ENCODE measurements at regions not wholly inside any gene's neighbourhood (a gene's known extent, or its start where the extent isn't known, plus 50 kb on each side); places are given as distances from the start of the nearest gene placed in this dataset.
A peak's percentile ranks its signal among the peaks of the same experiment; 100 is the strongest.
"Not testable (repeated sequence)": the region's sequence is repeated elsewhere in the genome, so short reads cannot be mapped to it uniquely, and the experiment has no call there.

DNA sequence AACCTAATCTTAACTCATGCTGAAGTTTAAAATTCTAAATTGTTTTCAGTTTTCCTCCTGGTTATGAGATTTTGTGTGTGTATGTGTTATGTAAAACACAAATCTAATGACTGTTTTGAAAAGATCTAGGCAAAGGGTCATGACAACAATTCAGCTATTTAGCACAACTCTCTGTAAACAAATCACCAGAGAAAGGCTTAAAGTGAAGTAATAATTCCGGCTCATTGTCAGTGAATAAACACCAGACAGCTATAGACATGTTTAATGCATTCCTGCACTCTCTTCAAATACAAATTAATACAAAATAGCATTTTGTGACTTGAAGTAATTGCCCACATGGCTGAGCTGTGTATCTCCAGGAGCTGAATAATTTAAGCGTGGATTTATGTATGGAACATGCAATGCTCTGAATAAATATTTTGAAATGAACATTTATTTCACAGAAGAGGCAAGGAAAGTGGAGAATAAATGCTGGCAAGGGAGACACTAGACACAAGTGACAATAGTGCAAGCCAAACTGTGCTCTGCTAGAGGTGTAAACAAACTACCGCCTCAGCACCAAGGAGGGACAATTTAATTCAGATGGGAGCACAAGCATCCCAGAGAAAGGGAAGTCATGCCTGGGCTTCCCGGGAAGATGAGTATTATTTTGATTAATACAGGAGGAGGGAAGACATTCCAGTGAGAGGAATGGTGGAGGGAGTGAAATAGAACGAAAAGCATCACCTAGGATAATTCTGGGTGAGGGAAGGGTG, 133.6 kb upstream of the XPO1 start:
- no peak for DNase-seq

DNA sequence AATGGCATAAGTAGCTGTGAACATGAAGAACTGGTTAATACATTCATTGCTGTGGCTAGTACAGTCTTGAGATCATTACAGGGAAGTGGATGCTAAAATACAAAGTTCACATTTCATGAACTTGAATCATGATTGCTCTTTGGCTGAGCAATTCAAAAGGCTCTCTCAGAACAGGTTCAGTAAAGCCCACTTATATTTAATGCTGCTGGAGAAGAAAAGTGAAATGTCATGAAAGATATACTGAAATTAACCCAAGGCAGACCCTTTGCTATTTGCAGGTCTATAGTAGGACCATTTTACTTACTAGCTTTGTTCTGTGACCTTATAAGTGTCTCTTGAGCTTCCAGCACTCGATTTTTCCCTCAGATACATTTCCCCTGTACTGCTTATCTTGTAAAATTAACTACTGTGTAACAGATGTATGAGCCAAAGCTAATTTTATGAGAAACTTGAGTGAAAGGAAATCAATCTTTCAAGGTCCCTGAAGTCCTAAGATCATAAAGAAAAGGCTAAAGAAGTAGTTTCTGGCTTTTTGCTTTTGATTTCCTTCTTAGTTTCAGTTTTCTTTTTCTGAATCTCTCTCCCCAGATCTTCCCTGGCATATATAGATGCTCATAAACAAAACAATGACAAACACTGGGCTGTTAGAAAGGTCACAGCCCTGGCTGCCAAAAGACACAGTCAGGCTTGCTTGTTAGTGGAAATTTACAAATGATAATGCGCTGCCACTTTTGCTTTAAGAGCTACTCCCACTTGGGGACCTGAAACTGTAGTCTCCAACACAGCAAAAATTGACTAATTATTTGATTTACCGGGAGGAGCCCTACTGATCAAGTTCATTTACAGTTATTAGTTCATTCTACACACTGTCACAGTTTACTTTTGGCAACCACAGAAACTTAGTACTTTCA, 132.7 kb upstream of the XPO1 start:
- no peak for DNase-seq

DNA sequence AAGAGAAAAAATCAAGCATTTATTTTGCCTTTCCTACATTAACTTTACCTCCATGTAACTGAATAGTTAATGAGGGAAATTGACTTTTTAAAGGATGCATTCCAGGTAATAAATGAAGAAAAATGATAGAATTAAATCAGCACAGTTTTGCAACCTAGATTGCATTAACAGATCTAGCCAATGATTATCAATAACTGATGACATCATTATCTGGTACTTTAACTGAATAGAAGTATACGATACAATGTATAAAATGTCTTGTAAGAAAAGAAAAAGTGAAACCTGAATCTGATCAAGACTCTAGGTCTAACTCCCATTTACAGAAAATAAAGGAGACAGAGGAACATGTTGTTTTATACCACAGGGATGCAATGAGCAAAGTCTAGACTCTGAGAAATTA, 126.0 kb upstream of the XPO1 start:
- DNase-seq: no peak

DNA sequence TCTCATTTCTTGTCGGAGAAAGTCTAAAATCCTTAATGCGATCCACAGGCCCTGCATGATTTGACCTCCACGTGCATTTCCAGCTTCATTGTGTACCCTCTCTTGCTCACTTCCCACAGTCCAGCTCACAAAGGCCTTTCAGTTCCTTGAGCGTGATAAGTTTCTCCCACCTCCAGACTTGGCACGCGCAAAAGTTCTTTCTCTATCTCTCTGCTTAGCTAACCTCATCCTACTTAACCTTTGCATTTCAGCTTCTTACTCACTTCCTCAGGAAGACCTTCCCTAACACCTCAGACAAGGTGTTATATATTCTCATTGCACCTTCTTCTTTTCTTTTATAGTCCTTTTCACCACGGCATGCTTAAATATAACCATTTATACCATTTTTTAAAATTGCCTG, 124.8 kb upstream of the XPO1 start:
- DNase-seq: no peak

DNA sequence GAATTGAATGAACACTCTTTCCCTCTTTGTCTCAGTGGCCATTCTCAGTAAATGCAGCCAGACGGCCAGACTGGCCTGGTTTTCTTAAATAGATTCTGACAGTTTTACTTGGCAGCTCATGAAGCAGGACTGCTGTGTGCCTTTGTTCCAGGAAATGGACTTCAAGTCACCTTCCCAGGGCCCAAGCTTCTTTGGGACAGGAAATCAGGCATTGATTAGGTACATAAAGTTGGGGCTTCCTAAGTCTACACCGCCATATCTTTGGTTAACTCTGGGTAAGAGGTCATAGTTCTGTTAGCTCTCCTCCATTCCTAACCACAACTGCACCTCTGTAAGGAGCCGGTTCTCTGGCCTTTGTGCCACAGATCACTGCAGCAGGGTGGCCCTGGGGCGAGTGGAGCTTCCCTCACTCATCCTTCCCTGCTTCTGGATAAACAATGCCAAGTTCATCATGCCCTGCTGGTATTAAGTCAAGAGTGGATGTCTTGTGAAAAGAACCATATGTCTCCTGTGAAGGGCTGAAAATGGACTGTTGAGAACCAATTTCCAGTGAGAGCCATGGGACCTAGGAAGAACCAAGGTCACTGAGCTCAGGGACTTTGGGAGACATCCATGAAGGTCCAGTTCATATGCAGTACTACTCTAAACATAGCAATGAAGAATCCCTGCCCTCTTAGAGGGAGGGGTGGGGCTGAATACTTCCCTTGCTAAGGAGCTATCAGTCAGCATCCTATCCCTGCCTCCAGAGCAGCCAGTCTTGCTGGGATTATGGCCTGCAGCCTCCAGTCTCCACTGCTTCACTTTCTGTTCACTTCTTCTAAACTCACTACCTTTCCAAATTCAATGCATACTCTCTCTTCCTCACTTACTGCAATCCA, 122.6 kb upstream of the XPO1 start:
- DNase-seq: no peak

DNA sequence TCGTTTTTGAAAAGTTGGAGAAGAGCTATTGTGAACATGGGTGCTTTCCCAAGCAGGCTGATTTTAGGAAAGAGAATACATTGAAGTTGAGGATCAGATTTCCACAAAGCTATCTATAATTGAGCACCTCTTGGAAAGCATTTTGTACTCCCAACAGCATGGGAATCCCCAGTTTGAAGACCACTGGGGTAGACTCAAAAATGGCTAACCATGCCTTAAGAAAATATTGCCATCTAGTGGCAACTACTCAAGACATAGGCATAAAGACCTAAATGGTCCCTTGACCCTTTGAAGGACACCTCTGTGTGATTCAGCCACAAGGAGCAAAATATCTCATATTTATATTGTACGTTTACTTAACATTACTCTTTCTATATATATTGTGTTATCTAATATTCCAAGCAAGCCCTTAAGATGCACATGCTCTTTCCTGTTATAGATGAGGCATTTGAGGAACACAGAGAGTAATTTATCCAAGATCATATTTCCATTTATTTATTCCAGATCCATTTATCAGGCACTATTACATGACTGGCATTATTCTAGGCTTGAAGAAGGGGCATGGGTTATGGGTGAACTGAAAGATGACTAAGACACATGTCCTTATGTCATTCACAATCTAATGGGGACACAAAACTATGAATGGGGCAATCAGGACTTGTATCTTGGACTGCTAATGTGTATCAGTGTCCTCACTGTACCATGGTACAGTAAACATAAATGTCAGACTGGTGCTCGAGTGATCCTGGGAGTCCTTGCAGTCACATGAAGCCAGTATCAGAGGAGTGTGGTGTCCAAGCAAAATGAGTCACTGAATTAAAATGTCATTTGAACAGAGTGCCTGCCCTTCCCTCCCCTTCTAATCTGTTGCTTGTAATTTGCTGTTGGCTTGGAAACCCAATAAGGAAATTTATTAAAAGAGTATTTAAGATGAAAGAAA, 121.0 kb upstream of the XPO1 start:
- DNase-seq: peak; percentile 13

DNA sequence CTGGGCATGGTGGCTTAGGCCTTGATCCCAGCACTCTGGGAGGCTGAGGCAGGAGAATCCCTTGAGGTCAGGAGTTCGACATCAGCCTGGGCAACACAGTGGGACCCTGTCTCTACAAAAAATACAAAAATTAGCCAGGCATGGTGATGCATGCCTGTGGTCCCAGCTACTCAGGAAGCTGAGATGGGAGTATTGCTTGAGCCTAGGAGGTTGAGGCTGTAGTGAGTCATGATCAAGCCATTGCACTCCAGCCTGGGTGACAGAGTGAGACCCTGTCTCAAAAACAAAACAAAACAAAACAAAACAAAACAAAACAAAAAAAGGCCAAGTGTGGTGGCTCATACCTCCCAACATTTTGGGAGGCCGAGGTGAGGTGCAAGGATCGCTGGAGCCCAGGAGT, 111.8 kb upstream of the XPO1 start:
- DNase-seq: not testable (repeated sequence)

DNA sequence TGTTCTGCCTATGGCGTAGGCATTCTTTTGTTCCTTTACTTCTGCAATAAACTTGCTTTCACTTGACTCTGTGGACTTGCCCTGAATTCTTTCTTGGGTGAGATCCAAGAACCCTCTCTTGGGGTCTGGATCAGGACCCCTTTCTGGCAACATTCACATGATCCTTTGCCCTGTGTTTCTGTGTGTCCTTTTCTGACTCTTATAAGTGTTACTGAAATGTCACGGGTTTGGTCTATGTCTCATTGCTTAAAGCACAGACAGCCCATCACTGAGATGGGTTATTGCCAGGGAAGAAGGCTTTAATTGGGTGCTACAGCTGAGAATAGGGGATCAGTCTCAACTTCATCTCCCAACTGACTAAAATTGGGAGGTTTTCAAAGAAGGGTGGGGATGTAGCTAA, 110.9 kb upstream of the XPO1 start:
- no peak for DNase-seq

DNA sequence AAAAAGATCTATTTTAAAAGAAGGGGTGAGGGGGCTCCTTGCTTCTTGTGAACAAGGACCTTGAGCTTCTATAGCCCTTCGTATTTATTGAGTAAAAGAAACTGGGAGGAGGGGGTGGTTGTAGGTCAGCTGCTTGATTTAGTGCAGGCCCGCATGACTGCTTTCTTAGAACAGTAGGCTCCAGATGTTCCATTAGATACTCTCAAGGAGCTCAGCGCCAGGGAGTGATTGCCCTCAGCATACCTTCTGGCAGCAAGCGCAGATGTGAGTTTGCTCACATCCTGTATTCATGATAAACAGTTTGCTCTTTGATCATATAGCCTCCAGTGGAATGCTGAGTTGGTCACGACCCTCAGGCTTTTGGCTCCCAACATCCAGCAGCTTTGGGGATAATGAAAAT, 108.9 kb upstream of the XPO1 start:
- no peak for DNase-seq

DNA sequence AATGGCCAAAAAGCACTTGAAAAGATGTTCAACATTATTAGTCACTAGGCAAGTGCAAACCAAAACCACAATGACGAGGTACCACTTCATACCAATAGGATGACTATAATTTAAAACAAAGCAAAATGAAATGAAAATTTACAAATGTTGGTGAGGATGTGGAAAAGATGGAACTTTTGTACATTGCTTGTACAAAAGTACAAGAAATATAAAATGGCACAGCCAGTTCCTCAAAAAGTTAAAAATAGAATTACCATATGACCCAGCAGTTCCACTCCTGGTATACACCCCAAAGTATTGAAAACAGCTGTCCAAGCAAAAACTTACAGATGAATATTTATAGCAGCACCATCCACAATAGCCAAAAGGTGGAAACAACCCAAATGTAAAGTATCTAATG, 107.8 kb upstream of the XPO1 start:
- DNase-seq: no peak

DNA sequence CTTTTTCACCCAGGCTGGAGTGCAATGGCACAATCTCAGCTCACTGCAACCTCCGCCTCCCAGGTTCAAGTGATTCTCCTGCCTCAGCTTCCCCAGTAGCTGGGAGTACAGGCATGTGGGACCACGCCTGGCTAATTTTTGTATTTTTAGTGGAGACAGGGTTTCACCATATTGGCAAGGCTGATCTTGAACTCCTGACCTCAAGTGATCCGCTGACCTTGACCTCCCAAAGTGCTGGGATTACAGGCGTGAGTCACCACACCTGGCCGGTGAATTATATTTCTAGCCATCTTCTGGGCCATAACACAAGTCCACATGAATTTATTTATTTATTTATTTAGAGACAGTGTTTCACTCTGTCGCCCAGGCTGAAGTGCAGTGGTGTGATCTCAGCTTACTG, 105.0 kb upstream of the XPO1 start:
- DNase-seq: not testable (repeated sequence)

DNA sequence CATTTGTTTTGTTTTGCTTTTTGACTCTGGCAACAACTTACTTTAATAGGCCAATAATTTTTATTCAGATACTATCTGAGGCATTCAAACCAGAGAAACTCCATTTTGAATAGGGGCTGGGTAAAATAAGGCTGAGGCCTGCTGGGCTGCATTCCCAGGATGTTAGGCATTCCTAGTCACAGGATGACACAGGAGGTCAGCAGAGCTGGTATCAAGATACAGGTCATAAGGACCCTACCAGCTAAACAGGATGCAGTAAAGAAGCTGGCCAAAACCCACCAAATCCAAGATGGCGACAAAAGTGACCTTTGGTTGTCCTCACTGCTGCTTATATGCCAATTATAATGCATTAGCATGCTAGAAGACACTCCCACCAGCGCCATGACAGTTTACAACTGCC, 102.2 kb upstream of the XPO1 start:
- DNase-seq: no peak

DNA sequence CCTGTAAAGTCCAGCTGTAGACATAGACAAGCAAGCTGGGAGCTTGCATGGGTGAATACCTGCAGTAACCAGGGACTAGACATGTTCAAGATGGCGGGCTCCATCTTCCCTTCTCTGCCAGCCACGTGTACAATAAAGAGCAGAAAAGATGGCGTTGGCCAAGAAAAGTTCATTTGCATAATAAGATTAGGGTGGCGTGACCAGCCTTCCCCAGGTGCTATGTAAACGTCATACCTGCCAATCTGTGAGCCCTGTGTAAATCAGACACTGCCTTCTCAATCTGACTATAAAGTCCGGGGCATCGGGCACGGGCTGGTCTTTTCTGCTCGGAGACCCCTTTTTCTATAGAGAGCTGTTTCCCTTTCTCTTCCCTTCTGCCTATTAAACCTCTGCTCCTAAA, 101.6 kb upstream of the XPO1 start:
- DNase-seq: no peak

DNA sequence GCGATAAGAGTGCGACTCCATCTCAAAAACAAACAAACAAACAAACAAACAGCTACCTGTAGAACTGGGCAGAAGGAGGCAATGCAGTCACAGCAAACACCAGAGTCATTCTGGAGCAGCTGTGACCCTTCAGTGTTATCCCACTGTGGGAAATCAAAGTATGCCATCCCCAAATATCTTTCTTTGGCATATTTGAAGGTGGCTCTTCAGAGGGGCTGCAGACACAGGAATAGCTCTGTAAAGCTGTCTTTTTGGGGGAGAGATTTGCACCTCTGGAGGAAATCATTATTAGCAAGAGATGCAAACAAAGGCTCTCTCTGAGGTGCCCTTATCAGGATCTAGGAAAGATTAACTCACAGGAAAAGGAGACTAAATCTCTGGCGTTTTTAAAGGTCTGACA, 98.5 kb upstream of the XPO1 start:
- DNase-seq: no peak

DNA sequence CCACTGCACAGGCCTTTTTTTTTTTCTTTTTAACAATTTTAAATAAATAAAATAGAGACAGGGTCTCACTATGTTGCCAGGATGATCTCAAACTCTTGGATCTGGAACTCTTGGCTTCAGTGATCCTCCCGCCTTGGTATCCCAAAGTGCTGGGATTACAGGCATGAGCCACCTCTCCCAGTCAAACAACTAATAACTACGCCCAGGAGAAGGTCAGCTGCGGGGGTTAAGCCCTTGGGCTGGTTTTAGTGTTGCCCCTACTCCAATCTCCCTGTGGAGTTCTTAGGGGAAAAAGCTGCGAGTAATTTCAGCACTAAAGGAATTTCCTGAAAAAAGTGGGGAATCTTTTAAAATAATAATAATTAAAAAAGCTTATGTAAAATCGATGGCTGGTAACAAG, 96.4 kb upstream of the XPO1 start:
- DNase-seq: no peak

DNA sequence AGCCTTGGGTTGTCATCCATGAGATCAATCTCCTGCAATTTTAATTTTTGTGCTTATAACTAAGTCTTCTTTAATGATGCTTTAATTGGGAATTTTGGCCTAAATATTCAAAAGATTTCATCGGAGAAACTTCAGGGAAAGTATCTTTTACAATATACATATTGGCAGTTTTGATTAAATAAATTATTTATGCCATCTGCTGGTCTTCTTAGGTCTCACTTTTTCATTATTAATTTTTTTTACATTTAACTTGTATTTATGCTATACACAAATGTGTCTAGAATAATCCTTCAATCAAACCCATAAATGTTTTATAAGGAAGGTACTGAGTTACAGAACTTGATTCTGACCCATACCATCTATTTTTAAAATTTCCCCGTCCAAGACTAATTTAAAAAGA, 95.1 kb upstream of the XPO1 start:
- no peak for DNase-seq

DNA sequence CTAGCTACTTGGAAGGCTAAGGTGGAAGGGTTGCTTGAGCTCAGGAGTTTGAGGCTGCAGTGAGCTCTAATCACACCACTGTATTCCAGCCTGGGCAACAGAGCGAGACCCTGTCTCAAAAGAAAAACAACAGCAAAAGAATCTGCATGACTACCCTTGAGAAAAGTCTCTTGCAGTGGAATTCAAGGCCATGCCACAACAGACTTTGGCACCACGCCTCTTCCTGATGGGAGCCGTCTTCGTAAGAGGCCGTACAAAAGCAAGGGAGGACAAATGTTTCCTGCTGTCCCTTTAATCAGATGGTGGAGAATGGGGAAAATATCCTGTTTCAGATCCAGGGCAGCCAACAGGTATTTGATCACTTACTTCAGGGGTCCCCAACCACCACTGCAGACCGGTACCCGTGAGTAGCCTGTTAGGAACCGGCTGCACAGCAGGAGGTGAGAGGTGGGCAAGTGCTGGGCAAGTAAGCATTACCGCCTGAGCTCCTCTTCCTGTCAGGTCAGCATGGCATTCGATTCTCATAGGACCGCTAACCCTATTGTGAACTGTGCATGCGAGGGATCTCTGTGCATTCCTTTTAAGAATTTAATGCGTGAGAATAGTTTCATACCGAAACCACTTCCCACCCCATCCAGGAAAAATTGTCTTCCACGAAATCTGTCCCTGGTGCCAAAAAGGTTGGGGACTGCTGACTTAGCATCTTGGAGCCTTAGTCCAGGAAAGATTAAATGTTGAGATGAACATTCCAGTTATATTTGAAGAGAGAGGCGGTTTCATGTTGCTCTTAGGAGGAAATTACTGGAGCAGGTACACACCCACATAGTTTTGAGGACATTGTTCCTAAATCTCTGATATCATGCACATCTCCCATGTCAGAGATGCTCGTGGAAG, 94.4 kb upstream of the XPO1 start:
- no peak for DNase-seq

DNA sequence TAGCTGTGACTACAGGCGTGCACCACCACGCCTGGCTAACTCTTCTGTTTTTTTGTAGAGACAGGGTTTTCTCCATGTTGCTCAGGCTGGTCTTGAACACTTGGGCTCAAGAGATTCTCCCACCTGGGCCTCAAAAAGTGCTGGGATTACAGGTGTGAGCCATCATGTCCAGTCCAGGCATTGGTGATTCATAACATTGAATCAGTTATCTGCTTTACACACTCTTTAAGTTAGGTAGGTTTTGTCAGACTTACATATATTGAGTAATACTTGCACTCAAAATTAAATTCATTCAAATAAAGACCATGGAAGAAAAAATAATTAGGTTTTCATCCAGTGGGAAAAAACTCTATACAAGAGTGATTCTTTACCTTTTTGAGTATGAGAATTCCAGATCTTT, 93.2 kb upstream of the XPO1 start:
- DNase-seq: no peak

DNA sequence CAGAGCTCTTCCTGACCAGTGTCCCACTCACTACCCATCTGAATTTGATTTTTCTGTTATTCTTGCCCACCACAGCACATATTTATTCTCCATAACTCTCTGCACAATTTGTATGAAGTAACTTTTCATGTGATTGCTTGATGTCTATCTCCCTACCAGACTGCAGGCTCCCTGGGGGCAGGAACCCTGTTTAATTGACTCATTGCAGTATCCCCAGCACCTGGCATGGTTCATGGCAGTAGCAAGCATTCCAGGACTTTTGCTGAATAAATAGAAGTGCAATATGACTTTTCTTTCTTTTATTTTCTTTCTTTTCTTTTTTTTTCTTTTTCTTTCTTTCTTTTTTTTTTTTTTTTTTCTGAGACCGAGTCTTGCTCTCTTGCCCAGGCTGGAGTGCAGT, 88.7 kb upstream of the XPO1 start:
- no peak for DNase-seq

DNA sequence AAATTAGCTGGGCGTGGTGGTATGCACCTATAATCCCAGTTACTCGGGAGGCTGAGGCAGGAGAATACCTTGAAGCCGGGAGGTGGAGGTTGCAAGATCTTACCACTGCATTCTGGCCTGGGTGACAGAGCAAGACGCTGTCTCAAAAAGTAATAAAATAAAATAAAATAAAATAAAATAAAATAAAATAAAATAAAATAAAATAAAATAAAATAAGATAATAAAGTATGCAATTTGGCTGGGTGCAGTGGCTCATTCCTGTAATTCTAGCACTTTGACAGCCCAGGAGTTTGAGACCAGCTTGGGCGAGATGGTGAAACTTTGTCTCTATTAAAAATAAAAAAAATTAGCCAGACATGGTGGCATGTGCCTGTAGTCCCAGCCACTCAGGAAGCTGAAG, 85.6 kb upstream of the XPO1 start:
- no peak for DNase-seq
